Prostate gland (tissue), 2 donors: ENCODE measurements at regions not wholly inside any gene's neighbourhood (a gene's known extent, or its start where the extent isn't known, plus 50 kb on each side); places are given as distances from the start of the nearest gene placed in this dataset.

ENCODE experiments used
- DNase-seq: peaks from one replicate; pipeline ENCODE4 v3.0.0-alpha.2; 2019; ENCODE audit warnings: low spot score
- H3K27ac ChIP-seq, 2 donors: fragments of 200-600 bp; sonication (generic); 2 replicates each; pipeline ENCODE4 v1.5.1; 2017 to 2019
- H3K27me3 ChIP-seq: fragments of 200-600 bp; sonication (generic); replicated peaks from 2 replicates; pipeline ENCODE4 v1.5.1; 2019; ENCODE audit not compliant: insufficient read depth
- H3K36me3 ChIP-seq, 2 donors: fragments of 200-600 bp; sonication (generic); 1 replicate in 1 of 2; 2 replicates in 1 of 2; pipeline versions ENCODE4 v1.5.1 to v1.8.1; 2017 to 2019
- H3K4me1 ChIP-seq: fragments of 200-600 bp; sonication (generic); replicated peaks from 2 replicates; pipeline ENCODE4 v1.5.1; 2019
- H3K4me3 ChIP-seq, 2 donors: fragments of 200-600 bp; sonication (generic); 2 replicates each; pipeline ENCODE4 v1.5.1; 2017 to 2019
- H3K9me3 ChIP-seq: fragments of 200-600 bp; sonication (generic); 2 replicates; pipeline ENCODE4 v1.5.1; 2017
- POLR2A ChIP-seq: fragments of 450-650 bp; IDR thresholded peaks from one replicate; pipeline ENCODE4 v1.6.1; 2016; ENCODE audit warnings: antibody characterized with exemption, mild to moderate bottlenecking
- POLR2AphosphoS5 ChIP-seq: sonication (generic); formaldehyde crosslinking; IDR thresholded peaks from one replicate; pipeline ENCODE4 v1.6.1; 2017; ENCODE audit warnings: antibody characterized with exemption
- WGBS: methylation state at CpG from one replicate; pipeline ENCODE4 v1.1.5; 2018; 5-methylcytosine and 5-hydroxymethylcytosine counted together
- intact Hi-C: fragments of 100-400 bp; cut with DNase I; formaldehyde crosslinking; loops from one replicate; pipeline ENCODE4 v1.14.2; 2022
- TF ChIP-seq, protein P1 (sequence below), 4 experiments: fragments of 200-600 bp in 2 of 4; fragments of 450-650 bp in 2 of 4; sonication (generic) in 2 of 4; IDR thresholded peaks; 1 replicate in 3 of 4; 2 replicates in 1 of 4; pipeline ENCODE4 v1.5.1; 2016 to 2019; ENCODE audit warnings: antibody characterized with exemption in 4 of 4, mild to moderate bottlenecking in 2 of 4, moderate library complexity in 2 of 4

DNA sequence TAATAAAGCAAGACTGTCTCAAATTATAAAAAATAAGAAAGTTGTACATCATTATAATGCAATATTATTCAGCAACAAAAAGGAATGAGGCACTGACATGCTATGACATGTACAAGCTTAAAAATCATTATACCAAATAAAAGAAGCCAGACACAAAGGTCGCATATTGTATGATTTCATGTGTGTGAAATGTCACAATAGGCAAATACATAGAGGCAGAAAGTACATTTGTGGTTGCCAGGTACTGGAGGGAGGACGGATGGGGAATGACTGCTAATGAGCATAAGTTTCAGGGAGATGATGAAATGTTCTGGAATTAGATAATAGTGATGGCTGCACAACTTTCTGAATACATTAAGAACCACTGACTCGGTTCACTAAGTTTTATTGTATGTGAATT, 73.6 kb upstream of the NBPF3 start:
- no peak overlapping the region for H3K27ac ChIP-seq
- TF ChIP-seq POLR2A (no peak), POLR2AphosphoS5 (no peak)
- TF ChIP-seq, protein P1, sequence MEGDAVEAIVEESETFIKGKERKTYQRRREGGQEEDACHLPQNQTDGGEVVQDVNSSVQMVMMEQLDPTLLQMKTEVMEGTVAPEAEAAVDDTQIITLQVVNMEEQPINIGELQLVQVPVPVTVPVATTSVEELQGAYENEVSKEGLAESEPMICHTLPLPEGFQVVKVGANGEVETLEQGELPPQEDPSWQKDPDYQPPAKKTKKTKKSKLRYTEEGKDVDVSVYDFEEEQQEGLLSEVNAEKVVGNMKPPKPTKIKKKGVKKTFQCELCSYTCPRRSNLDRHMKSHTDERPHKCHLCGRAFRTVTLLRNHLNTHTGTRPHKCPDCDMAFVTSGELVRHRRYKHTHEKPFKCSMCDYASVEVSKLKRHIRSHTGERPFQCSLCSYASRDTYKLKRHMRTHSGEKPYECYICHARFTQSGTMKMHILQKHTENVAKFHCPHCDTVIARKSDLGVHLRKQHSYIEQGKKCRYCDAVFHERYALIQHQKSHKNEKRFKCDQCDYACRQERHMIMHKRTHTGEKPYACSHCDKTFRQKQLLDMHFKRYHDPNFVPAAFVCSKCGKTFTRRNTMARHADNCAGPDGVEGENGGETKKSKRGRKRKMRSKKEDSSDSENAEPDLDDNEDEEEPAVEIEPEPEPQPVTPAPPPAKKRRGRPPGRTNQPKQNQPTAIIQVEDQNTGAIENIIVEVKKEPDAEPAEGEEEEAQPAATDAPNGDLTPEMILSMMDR (IDR thresholded peaks at IDR 0.05) = no peak
- intact Hi-C loops = no loop called here
- no peaks in the 10 kb centered on the region for H3K36me3 ChIP-seq
- no peak for DNase-seq
- no peaks in the 10 kb centered on the region for H3K27me3 ChIP-seq
- H3K4me3 ChIP-seq = no peak overlapping the region
- WGBS = 61% methylated on average over 3 of the region's 3 CpGs
- H3K9me3 ChIP-seq = no peaks in the 10 kb centered on the region
- H3K4me1 ChIP-seq = no peaks in the 10 kb centered on the region

GRCh38 chr1:21365036-21365435, 74.8 kb upstream of the ECE1 start:
- Histone ChIP-seq H3K9me3 (no peaks in the 10 kb centered on the region), H3K27ac (no peak overlapping the region), H3K4me1 (no peaks in the 10 kb centered on the region), H3K36me3 (no peaks in the 10 kb centered on the region), H3K27me3 (no peaks in the 10 kb centered on the region), H3K4me3 (no peak overlapping the region)
- DNase-seq = no peak
- intact Hi-C loops = no loop called here
- TF ChIP-seq, protein P1 (IDR thresholded peaks at IDR 0.05) = no peak
- TF ChIP-seq POLR2A = no peak
- TF ChIP-seq POLR2AphosphoS5 = no peak

GRCh38 chr1:21362096-21362495, 71.8 kb upstream of the ECE1 start:
- H3K36me3 ChIP-seq = no peaks in the 10 kb centered on the region
- TF ChIP-seq POLR2A (no peak), POLR2AphosphoS5 (no peak)
- TF ChIP-seq, protein P1 (IDR thresholded peaks at IDR 0.05) = no peak
- WGBS = 60% methylated on average over 3 of the region's 3 CpGs
- H3K4me3 ChIP-seq = no peak overlapping the region
- H3K9me3 ChIP-seq = no peaks in the 10 kb centered on the region
- intact Hi-C loops = no loop called here
- no peak overlapping the region for H3K27ac ChIP-seq
- no peak for DNase-seq
- H3K4me1 ChIP-seq = no peaks in the 10 kb centered on the region
- no peaks in the 10 kb centered on the region for H3K27me3 ChIP-seq

DNA sequence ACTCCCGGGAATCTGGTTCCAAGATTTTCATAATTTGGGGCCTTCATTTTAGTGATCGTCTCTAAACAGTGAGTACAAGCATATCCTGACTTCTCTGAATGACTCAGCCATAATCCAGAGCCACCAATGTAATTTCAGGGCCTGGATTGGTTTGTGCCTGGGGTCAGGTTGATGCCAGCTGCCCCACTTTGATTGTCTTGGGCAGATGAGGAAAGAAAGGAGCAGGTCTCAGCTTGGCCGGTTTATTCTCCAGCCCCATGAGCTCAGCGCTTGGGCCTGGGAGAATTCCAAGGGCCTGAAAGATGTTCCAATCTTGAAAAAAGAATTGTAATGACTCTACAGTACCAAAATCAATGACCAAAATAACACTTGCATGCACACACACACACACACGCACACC, 71.2 kb upstream of the ECE1 start:
- no peaks in the 10 kb centered on the region for H3K27me3 ChIP-seq
- intact Hi-C loops = no loop called here
- DNase-seq = no peak
- no peaks in the 10 kb centered on the region for H3K4me1 ChIP-seq
- H3K27ac ChIP-seq = no peak overlapping the region
- H3K9me3 ChIP-seq = no peaks in the 10 kb centered on the region
- H3K4me3 ChIP-seq = no peak overlapping the region
- no peak for TF ChIP-seq POLR2AphosphoS5
- TF ChIP-seq, protein P1 (IDR thresholded peaks at IDR 0.05) = no peak
- H3K36me3 ChIP-seq = no peaks in the 10 kb centered on the region
- WGBS = 65% methylated on average over 5 of the region's 5 CpGs

- intact Hi-C loops = no loop called here
- TF ChIP-seq, protein P1 (IDR thresholded peaks at IDR 0.05) = no peak
- no peak for TF ChIP-seq POLR2A
- no peak for TF ChIP-seq POLR2AphosphoS5
- H3K27ac ChIP-seq = no peak overlapping the region
- WGBS = 84% methylated on average over 5 of the region's 5 CpGs
- no peaks in the 10 kb centered on the region for H3K4me1 ChIP-seq
- no peaks in the 10 kb centered on the region for H3K27me3 ChIP-seq
- no peak overlapping the region for H3K4me3 ChIP-seq
- H3K36me3 ChIP-seq = no peaks in the 10 kb centered on the region
- DNase-seq = no peak
- H3K9me3 ChIP-seq = no peaks in the 10 kb centered on the region
Measured at GRCh38 chr1:21357161-21357560, 66.9 kb upstream of the ECE1 start.
